GM12878 (cell line): ENCODE measurements at regions not wholly inside any gene's neighbourhood (a gene's known extent, or its start where the extent isn't known, plus 50 kb on each side); places are given as distances from the start of the nearest gene placed in this dataset.

ENCODE experiments used
- ATAC-seq: fragments of 200-7000 bp; cut with Tn5 transposase; 3 replicates; pipeline ENCODE4 v1.9.1; 2020; ENCODE audit warnings: mild to moderate bottlenecking, moderate library complexity
- BruUV-seq: library from RNA; stranded (reverse); fragments of 400-500 nt; replicated peaks from 2 replicates; lab custom pipeline; 2021; lab: Mats Ljungman, UMichigan
- CTCF ChIA-PET: fragments of 300-600 bp; sonication (Branson Sonifier 250); formaldehyde crosslinking; extraction: SDS; loops from one replicate; lab custom pipeline; 2021; ENCODE audit warnings: inconsistent platforms; lab: Yijun Ruan, JAX
- POLR2A ChIA-PET: fragments of 350-600 bp; formaldehyde crosslinking; extraction: SDS; loops from one replicate; lab custom pipeline; 2021; ENCODE audit warnings: inconsistent platforms; lab: Charles Lee
- RAD21 ChIA-PET: fragments of 300-600 bp; sonication (Branson Sonifier 250); formaldehyde crosslinking; loops from one replicate; lab custom pipeline; 2023; ENCODE audit warnings: antibody characterized with exemption; ENCODE audit not compliant: unreplicated experiment; lab: Charles Lee
- SMC1A ChIA-PET: fragments of 300-600 bp; sonication (Branson Sonifier 250); formaldehyde crosslinking; loops from one replicate; lab custom pipeline; 2023; ENCODE audit not compliant: unreplicated experiment, uncharacterized antibody; lab: Charles Lee
- DNase-seq: peaks from one replicate; pipeline ENCODE4 v3.0.0-alpha.2; 2011; ENCODE audit warnings: low read depth, low spot score
- FAIRE-seq: peaks from 3 replicates; lab custom pipeline; 2011; peaks lifted over from hg19 to GRCh38; lab: Jason Lieb, UNC
- H2AFZ ChIP-seq: 2 replicates; pipeline ENCODE4 v1.6.0; 2011; ENCODE audit warnings: low read depth, low read length, control low read depth; ENCODE audit not compliant: control insufficient read depth
- H3K27ac ChIP-seq: 2 replicates; pipeline ENCODE4 v1.5.1; 2011; ENCODE audit warnings: control low read depth; ENCODE audit not compliant: control insufficient read depth, insufficient read depth
- H3K27me3 ChIP-seq, 2 experiments: replicated peaks in 1 of 2; 2 replicates each; pipeline versions ENCODE4 v1.6.0 to v1.6.1; 2011; ENCODE audit warnings: low read length in 1 of 2; ENCODE audit not compliant: control insufficient read depth in 2 of 2, insufficient read depth in 2 of 2
- H3K36me3 ChIP-seq, 2 experiments: 2 replicates each; pipeline ENCODE4 v1.5.1; 2011; ENCODE audit warnings: low read length in 1 of 2; ENCODE audit not compliant: control insufficient read depth in 2 of 2, insufficient read depth in 2 of 2
- H3K4me1 ChIP-seq: 2 replicates; pipeline ENCODE4 v1.6.1; 2011; ENCODE audit warnings: mild to moderate bottlenecking, low read length, moderate library complexity, mixed read lengths; ENCODE audit not compliant: control insufficient read depth, insufficient read depth
- H3K4me2 ChIP-seq: 2 replicates; pipeline ENCODE4 v1.6.0; 2011; ENCODE audit warnings: control low read depth; ENCODE audit not compliant: control insufficient read depth, insufficient read depth
- H3K4me3 ChIP-seq: fragments of 200-600 bp; sonication (generic); 2 replicates; pipeline ENCODE4 v1.5.1; 2016
- H3K79me2 ChIP-seq: 2 replicates; pipeline ENCODE4 v1.6.0; 2011; ENCODE audit warnings: low read length; ENCODE audit not compliant: control insufficient read depth, insufficient read depth
- H3K9ac ChIP-seq: 2 replicates; pipeline ENCODE4 v1.8.0; 2011; ENCODE audit warnings: low read length, control low read depth, mixed read lengths; ENCODE audit not compliant: control insufficient read depth, insufficient read depth
- H3K9me3 ChIP-seq: replicated peaks from 3 replicates; pipeline ENCODE4 v1.5.1; 2011; ENCODE audit warnings: mild to moderate bottlenecking, low read length; ENCODE audit not compliant: control insufficient read depth, insufficient read depth
- H4K20me1 ChIP-seq: 2 replicates; pipeline ENCODE4 v1.6.0; 2011; ENCODE audit not compliant: control insufficient read depth, insufficient read depth
- JUNB ChIP-seq: IDR thresholded peaks from 2 replicates; pipeline ENCODE4 v1.6.1; 2016; ENCODE audit warnings: antibody characterized with exemption, mild to moderate bottlenecking
- JUND ChIP-seq: IDR thresholded peaks from 2 replicates; pipeline ENCODE4 v1.6.1; 2012; ENCODE audit warnings: low read depth, mild to moderate bottlenecking, low read length, improper control_type of control experiment, moderate library complexity
- NFYB ChIP-seq: IDR thresholded peaks from 2 replicates; pipeline ENCODE4 v1.6.1; 2011; ENCODE audit warnings: low read depth, mild to moderate bottlenecking, low read length, improper control_type of control experiment, moderate library complexity; ENCODE audit not compliant: insufficient read depth
- RBBP5 ChIP-seq: fragments of 200-600 bp; sonication (generic); conservative IDR thresholded peaks from 2 replicates; pipeline ENCODE4 v1.6.1; 2016
- RCOR1 ChIP-seq: conservative IDR thresholded peaks from 2 replicates; pipeline ENCODE4 v1.6.1; 2012; ENCODE audit warnings: low read depth, low read length, improper control_type of control experiment
- RELA ChIP-seq: fragments of 450-650 bp; IDR thresholded peaks from 2 replicates; pipeline ENCODE4 v1.8.0; 2014; ENCODE audit warnings: borderline replicate concordance; ENCODE audit not compliant: partially characterized antibody
- STAT3 ChIP-seq: IDR thresholded peaks from 2 replicates; pipeline ENCODE4 v1.6.1; 2011; ENCODE audit warnings: low read depth, low read length, improper control_type of control experiment
- SUPT20H ChIP-seq: IDR thresholded peaks from 2 replicates; pipeline ENCODE4 v1.6.1; 2011; ENCODE audit warnings: low read depth, mild to moderate bottlenecking, low read length, moderate library complexity, borderline replicate concordance; ENCODE audit not compliant: control insufficient read depth
- TARDBP ChIP-seq: IDR thresholded peaks from 2 replicates; pipeline ENCODE4 v1.6.1; 2016; ENCODE audit warnings: borderline replicate concordance
- WGBS: methylation state at CpG from one replicate; pipeline ENCODE4 v1.1.6; 2016; ENCODE audit warnings: low lambda C conversion rate; ENCODE audit not compliant: insufficient replicate concordance, insufficient coverage; ENCODE audit errors: missing lambda C conversion rate; 5-methylcytosine and 5-hydroxymethylcytosine counted together
- in situ Hi-C: fragments of 300-500 bp; cut with MboI; formaldehyde crosslinking; loops from 9 replicates; pipeline ENCODE4 v1.14.3; 2018; ENCODE audit warnings: mixed read lengths
- intact Hi-C: fragments of 100-400 bp; cut with micrococcal nuclease; formaldehyde crosslinking; loops from one replicate; pipeline ENCODE4 v1.14.2; 2022; ENCODE audit not compliant: unreplicated experiment
- TF ChIP-seq, protein P1 (sequence below): fragments of 450-650 bp; IDR thresholded peaks from 2 replicates; pipeline ENCODE4 v1.6.1; 2018; ENCODE audit warnings: borderline replicate concordance, mild to moderate bottlenecking; ENCODE audit not compliant: partially characterized antibody

DNA sequence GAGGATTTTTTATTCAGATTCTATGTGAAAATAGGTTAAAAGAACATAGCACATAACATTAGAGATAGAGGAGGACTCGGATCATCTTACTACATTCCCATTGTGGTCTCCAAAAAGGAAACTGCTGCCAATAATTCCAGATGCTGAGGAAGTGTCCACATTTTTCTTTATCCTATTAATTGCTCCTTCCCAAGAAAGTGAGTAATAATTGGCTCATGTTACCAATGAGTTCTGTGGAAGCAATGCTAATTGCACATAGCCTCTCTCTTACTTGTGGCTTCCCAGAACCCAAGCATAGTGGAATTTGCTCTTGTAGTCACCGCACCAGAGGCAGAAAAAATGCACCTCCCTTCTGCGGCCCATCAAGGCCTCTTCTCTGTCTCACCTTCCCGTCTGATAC is 208.4 kb downstream of the PLOD2 start:
- no peak overlapping the region for H2AFZ ChIP-seq
- no peaks in the 10 kb centered on the region for H3K4me1 ChIP-seq
- H3K79me2 ChIP-seq, result no peaks in the 10 kb centered on the region
- CTCF ChIA-PET, result no interaction called here
- no TSS peak for BruUV-seq
- ATAC-seq, result no peak
- H3K27me3 ChIP-seq, result no peaks in the 10 kb centered on the region; a peak in 1 of 4 replicates
- no peak for FAIRE-seq
- SMC1A ChIA-PET, result no interaction called here
- in situ Hi-C loops (no loop called here), intact Hi-C loops (no loop called here)
- no peak overlapping the region for H3K4me3 ChIP-seq
- DNase-seq, result no peak
- H3K9me3 ChIP-seq, result no peaks in the 10 kb centered on the region
- TF ChIP-seq RCOR1 (no peak), TARDBP (no peak), SUPT20H (no peak), RELA (no peak), JUND (no peak), JUNB (no peak), STAT3 (no peak), RBBP5 (no peak), NFYB (no peak)
- TF ChIP-seq, protein P1, sequence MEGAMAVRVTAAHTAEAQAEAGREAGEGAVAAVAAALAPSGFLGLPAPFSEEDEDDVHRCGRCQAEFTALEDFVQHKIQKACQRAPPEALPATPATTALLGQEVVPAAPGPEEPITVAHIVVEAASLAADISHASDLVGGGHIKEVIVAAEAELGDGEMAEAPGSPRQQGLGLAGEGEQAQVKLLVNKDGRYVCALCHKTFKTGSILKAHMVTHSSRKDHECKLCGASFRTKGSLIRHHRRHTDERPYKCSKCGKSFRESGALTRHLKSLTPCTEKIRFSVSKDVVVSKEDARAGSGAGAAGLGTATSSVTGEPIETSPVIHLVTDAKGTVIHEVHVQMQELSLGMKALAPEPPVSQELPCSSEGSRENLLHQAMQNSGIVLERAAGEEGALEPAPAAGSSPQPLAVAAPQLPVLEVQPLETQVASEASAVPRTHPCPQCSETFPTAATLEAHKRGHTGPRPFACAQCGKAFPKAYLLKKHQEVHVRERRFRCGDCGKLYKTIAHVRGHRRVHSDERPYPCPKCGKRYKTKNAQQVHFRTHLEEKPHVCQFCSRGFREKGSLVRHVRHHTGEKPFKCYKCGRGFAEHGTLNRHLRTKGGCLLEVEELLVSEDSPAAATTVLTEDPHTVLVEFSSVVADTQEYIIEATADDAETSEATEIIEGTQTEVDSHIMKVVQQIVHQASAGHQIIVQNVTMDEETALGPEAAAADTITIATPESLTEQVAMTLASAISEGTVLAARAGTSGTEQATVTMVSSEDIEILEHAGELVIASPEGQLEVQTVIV, result no peak
- POLR2A ChIA-PET, result no interaction called here
- no peaks in the 10 kb centered on the region for H3K36me3 ChIP-seq
- WGBS, result 46% methylated on average over 4 of the region's 4 CpGs
- no peak overlapping the region for H3K27ac ChIP-seq
- no peaks in the 10 kb centered on the region for H4K20me1 ChIP-seq
- no peak overlapping the region for H3K9ac ChIP-seq
- RAD21 ChIA-PET, result no interaction called here
- no peak overlapping the region for H3K4me2 ChIP-seq
